ENCODE measurements at regions not wholly inside any gene's neighbourhood (a gene's known extent, or its start where the extent isn't known, plus 50 kb on each side); places are given as distances from the start of the nearest gene placed in this dataset.

- Histone ChIP-seq H3K4me2 (ENCODE audit: insufficient read depth, low read length) (no peak overlapping the region), H3K4me3 (replicated peaks in 1 of 3; ENCODE audit: insufficient read depth in 1 of 3, low read depth in 1 of 3, low read length in 3 of 3) (no peak overlapping the region), H3K4me1 (ENCODE audit: control insufficient read depth, extremely low read depth, insufficient read depth, low read length) (no peaks in the 10 kb centered on the region), H3K79me2 (ENCODE audit: control insufficient read depth, insufficient read depth, low read length) (no peaks in the 10 kb centered on the region), H4K20me1 (replicated peaks; ENCODE audit: control insufficient read depth, extremely low read depth, insufficient read depth, low read length) (no peaks in the 10 kb centered on the region), H2AFZ (ENCODE audit: low read depth, low read length) (no peak overlapping the region), H3K9me1 (replicated peaks; ENCODE audit: control insufficient read depth, extremely low read depth, insufficient read depth, low read length) (no peaks in the 10 kb centered on the region), H3K27me3 (ENCODE audit: control insufficient read depth in 2 of 2, insufficient read depth in 2 of 2, low read length in 2 of 2) (no peaks in the 10 kb centered on the region), H3K9ac (replicated peaks; ENCODE audit: extremely low read depth, insufficient read depth, low read length) (no peak overlapping the region), H3K9me3 (replicated peaks; ENCODE audit: control insufficient read depth, insufficient read depth, low read length) (no peaks in the 10 kb centered on the region), H3K27ac (ENCODE audit: insufficient read depth, low read depth, low read length) (no peak overlapping the region), H3K36me3 (ENCODE audit: control insufficient read depth in 2 of 2, extremely low read depth in 1 of 2, insufficient read depth in 2 of 2, low read length in 2 of 2) (no peaks in the 10 kb centered on the region)
- dilution Hi-C loops (cut with MboI; ENCODE audit: extremely low pct_ligation_motif_present, low sequenced_read_pairs) (no loop called here), intact Hi-C loops (cut with micrococcal nuclease) (no loop called here)
- ChIA-PET POLR2A (no interaction called here), CTCF (interaction anchor here (1.6 kb wide), 1 partner anchor 18 kb away, joined by 4 read pairs; no protein-coding TSS in a partner anchor)
- TF ChIP-seq CTCF (IDR thresholded peaks at IDR 0.05; ENCODE audit: extremely low read depth in 1 of 2, insufficient read depth in 1 of 2, low read depth in 1 of 2, low read length in 2 of 2) (no peak), POLR2AphosphoS5 (IDR thresholded peaks at IDR 0.05; ENCODE audit: insufficient read depth, low read depth, low read length) (no peak), GATA2 (IDR thresholded peaks at IDR 0.05; ENCODE audit: insufficient read depth, insufficient read length, low read depth, low read length) (no peak), JUN (IDR thresholded peaks at IDR 0.05; ENCODE audit: borderline replicate concordance, insufficient read depth, insufficient read length, low read depth) (no peak), EZH2 (IDR thresholded peaks at IDR 0.05; ENCODE audit: borderline replicate concordance, low read depth, low read length, severe bottlenecking) (no peak), FOS (IDR thresholded peaks at IDR 0.05; ENCODE audit: borderline replicate concordance, insufficient read depth, low read length) (no peak), POLR2A (IDR thresholded peaks at IDR 0.05; ENCODE audit: low read depth, low read length) (no peak), MYC (IDR thresholded peaks at IDR 0.05; ENCODE audit: low read depth, low read length) (no peak)
- TF ChIP-seq, protein P1, sequence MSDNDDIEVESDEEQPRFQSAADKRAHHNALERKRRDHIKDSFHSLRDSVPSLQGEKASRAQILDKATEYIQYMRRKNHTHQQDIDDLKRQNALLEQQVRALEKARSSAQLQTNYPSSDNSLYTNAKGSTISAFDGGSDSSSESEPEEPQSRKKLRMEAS (IDR thresholded peaks at IDR 0.05; ENCODE audit: insufficient read depth, insufficient read length) = no peak
- BruUV-seq (replicated peaks) = no TSS peak
- FAIRE-seq (no peak), DNase-seq (ENCODE audit: low read depth, low spot score) (no peak)
These were observed 91.5 kb downstream of the TEX51 start for GRCh38 chr2:126990200-126990599.
